ENCODE measurements at regions not wholly inside any gene's neighbourhood (a gene's known extent, or its start where the extent isn't known, plus 50 kb on each side); places are given as distances from the start of the nearest gene placed in this dataset.

DNA sequence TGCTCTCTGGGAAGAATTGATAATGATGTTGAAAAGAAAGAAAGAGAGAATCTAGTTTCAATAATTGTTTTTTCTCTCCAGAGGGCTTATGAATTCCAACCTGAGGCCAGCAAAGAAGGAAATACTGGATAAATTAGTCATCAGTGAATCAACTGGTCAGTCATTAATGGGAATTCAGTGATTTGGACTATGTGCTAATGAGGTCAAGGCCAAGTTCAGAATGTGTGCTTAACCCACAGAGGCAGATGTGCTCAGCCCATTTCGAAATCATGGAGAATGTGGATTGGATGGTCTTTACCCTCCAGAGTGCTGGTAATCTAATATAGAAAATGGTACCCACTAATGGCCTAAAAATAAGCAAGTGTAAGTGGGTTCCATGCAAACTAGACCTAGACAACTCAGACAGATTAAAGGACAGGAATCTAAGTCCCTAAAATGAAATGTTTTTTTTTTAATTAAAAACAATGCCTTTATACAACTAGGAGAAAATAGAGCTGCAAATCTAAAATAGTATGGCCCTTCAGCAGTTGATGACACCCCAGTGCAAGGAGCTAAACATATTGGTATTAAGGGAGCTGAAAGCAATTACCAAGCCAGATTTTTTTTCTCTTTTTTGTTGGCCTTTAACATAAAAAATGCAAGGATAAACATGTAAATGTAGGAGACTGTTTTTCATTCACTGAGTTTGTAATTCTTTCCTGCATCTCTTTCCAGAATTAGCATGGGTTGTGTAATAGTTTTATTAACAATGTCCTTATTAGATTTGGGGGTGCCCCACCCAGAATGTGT lies 296.9 kb downstream of the SATB2 start:
- Mint-ChIP-seq H3K27me3 (no peaks in the 10 kb centered on the region), H3K4me1 (no peaks in the 10 kb centered on the region), H3K36me3 (no peaks in the 10 kb centered on the region), H3K27ac (no peak overlapping the region), H3K4me3 (no peak overlapping the region), H3K9me3 (peaks cover 4 to 20% (median 15%) of the 10 kb centered on the region in 7 donors)
- ATAC-seq (ENCODE audit: low read depth in 2 of 2): no peak
- no peak for DNase-seq

DNA sequence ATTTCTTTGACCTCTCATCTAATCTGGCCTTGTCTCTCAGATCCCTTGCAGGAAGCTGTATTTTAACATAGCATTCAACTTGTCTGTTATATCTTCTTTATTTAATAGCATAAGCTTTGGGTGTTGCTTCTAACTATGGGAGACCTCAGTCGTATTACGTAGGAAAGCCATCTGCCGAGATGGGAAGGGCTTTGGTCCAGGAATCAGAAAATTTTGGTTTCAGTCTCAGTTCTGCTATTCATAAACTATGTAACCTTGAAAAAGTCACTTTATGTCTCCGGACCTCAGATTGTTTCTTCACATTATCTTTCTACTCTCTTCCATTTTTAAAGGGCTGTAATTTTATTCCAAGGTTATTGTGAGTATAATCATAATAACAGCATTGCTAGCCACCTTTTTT lies 297.7 kb downstream of the SATB2 start:
- no peak overlapping the region for H3K4me3 Mint-ChIP-seq
- H3K9me3 Mint-ChIP-seq: peaks cover 4 to 26% (median 17%) of the 10 kb centered on the region in 7 donors
- no peak for ATAC-seq (ENCODE audit: low read depth in 2 of 2)
- no peaks in the 10 kb centered on the region for H3K36me3 Mint-ChIP-seq
- no peak overlapping the region for H3K27ac Mint-ChIP-seq
- DNase-seq: no peak
- no peaks in the 10 kb centered on the region for H3K4me1 Mint-ChIP-seq
- no peaks in the 10 kb centered on the region for H3K27me3 Mint-ChIP-seq

DNA sequence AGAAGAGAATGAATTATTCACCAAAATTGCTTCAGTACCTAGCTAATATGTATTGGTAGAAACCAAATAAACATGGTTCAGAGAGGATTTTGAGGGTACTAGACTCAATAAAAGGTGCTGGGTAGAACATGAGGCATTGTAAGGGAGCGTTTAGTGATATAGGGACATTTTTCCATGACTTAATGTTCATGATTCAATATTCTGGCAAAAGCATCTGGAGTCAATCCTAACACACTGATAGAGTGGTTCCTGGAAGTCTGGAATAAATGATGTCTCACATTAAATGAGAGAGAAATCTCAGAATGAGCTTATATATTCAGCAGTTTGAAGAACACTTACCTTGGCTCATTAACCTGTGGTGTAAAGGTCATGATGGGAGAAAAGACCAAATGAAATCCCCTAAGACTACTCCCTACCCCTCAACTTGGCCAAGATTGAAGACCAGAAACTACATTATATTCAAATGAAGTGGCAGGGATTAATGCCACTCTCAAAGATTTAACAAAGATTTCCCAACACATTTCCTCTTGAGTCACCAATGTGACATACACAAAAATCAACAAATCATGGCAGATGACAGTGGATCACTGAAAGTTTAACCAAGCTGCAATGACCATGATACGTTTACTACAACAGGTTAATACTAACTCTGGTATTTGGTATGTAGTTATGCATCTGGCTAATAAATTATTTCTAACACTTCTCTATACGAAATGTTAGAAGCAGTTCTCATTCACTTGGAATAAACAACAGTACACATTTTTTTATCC lies 309.5 kb downstream of the SATB2 start:
- Mint-ChIP-seq H3K27me3 (no peaks in the 10 kb centered on the region), H3K4me1 (no peaks in the 10 kb centered on the region), H3K27ac (no peak overlapping the region), H3K4me3 (no peak overlapping the region), H3K9me3 (peaks cover 0 to 11% (median 5%) of the 10 kb centered on the region in 7 donors), H3K36me3 (no peaks in the 10 kb centered on the region)
- ATAC-seq (ENCODE audit: low read depth in 2 of 2): no peak
- no peak for DNase-seq

DNA sequence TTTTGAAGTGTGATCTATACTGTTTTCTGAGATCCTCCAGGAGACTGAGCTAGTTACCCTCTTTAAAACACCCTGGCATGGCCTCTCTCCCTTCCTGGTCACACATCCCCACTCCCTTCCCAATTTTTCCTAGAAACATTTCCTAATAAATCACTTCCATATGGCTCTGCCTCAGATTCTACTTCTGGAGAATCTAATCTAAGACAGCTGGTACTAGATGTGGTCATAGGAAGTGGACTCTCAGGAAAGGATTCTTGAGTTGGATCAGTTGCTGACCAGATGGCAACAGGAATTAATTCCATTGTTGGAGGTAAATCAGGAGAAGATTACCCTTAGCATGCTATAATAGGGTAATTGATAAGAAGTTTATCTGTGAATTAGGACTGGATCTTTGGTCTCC lies 310.5 kb downstream of the SATB2 start:
- no peak for ATAC-seq (ENCODE audit: low read depth in 2 of 2)
- peaks cover 0 to 13% (median 6%) of the 10 kb centered on the region in 7 donors for H3K9me3 Mint-ChIP-seq
- no peaks in the 10 kb centered on the region for H3K36me3 Mint-ChIP-seq
- H3K4me3 Mint-ChIP-seq: no peak overlapping the region
- no peak overlapping the region for H3K27ac Mint-ChIP-seq
- no peaks in the 10 kb centered on the region for H3K27me3 Mint-ChIP-seq
- no peaks in the 10 kb centered on the region for H3K4me1 Mint-ChIP-seq
- DNase-seq: no peak

DNA sequence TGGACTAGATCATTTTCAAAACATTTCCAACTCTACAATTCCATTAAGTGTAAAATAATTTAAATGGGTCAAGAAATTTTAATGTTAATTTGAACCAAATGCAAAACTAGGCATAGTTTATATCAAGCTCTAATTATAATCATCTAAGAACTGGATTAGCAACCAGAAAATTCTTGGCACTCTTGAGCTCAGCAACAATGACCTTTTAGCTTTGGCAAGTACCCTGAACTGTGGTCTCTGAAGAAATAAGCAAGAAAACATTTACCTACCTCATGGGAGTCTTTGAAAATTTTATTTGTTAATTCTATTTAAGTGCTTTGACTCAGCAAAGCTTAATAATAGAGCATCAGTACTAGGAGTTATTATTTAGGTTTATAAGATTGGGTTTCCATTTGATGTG lies 313.2 kb downstream of the SATB2 start:
- DNase-seq (no peak), ATAC-seq (ENCODE audit: low read depth in 2 of 2) (no peak)
- Mint-ChIP-seq H3K27ac (no peak overlapping the region), H3K4me1 (no peaks in the 10 kb centered on the region), H3K9me3 (peaks cover 4 to 16% (median 6%) of the 10 kb centered on the region in 7 donors), H3K36me3 (no peaks in the 10 kb centered on the region), H3K27me3 (no peaks in the 10 kb centered on the region), H3K4me3 (no peak overlapping the region)

DNA sequence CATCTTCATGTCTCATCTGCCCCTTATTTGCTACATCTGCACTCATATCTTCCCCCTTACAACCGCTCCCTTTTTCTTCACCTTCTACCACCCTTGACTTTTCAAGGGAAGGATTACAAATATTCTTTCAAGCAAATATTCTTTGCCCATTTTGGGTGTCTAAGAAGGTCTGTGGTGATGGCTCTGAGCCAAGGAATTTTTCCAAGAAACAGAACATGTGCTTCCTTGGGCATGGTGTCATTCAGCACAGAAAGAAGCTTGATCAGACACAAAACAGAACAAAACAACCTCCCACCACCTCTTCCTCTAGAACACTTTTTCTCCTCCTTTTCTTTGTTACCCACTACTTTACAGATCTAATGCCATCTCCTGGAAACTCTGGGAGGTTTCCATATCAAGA lies 313.7 kb downstream of the SATB2 start:
- Mint-ChIP-seq H3K27ac (no peak overlapping the region), H3K4me1 (no peaks in the 10 kb centered on the region), H3K4me3 (no peak overlapping the region), H3K9me3 (peaks cover 4 to 16% (median 6%) of the 10 kb centered on the region in 7 donors), H3K27me3 (no peaks in the 10 kb centered on the region), H3K36me3 (no peaks in the 10 kb centered on the region)
- ATAC-seq (ENCODE audit: low read depth in 2 of 2): no peak
- DNase-seq: no peak

GRCh38 chr2:199136681-199137080 lies 321.1 kb downstream of the SATB2 start:
- ATAC-seq (ENCODE audit: low read depth in 2 of 2) (no peak), DNase-seq (no peak)
- H3K36me3 Mint-ChIP-seq: no peaks in the 10 kb centered on the region
- no peaks in the 10 kb centered on the region for H3K4me1 Mint-ChIP-seq
- peaks cover 2 to 11% (median 5%) of the 10 kb centered on the region in 7 donors for H3K9me3 Mint-ChIP-seq
- no peak overlapping the region for H3K27ac Mint-ChIP-seq
- H3K4me3 Mint-ChIP-seq: no peak overlapping the region
- H3K27me3 Mint-ChIP-seq: no peaks in the 10 kb centered on the region

DNA sequence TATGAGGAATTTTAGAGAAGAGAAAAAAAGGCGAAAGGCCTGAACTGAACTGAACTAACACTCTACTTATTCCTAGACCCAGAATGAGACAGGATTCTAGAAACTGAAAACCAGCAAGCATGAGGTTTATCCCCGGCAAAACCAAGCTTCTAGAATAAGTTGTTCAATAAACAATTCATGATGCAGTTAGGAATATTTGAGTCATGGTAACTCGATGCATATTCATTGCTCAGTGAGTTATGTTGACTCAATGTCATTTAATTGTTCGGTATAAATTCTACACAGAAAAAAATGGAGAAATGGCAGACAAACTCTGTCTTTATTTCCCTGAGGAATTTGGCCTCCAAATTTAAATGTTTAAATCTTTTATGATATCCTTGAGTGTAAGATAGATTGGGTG lies 321.5 kb downstream of the SATB2 start:
- no peak overlapping the region for H3K27ac Mint-ChIP-seq
- H3K4me3 Mint-ChIP-seq: no peak overlapping the region
- no peak for ATAC-seq (ENCODE audit: low read depth in 2 of 2)
- peaks cover 0 to 11% (median 5%) of the 10 kb centered on the region in 7 donors for H3K9me3 Mint-ChIP-seq
- no peaks in the 10 kb centered on the region for H3K27me3 Mint-ChIP-seq
- no peaks in the 10 kb centered on the region for H3K36me3 Mint-ChIP-seq
- DNase-seq: no peak
- no peaks in the 10 kb centered on the region for H3K4me1 Mint-ChIP-seq

DNA sequence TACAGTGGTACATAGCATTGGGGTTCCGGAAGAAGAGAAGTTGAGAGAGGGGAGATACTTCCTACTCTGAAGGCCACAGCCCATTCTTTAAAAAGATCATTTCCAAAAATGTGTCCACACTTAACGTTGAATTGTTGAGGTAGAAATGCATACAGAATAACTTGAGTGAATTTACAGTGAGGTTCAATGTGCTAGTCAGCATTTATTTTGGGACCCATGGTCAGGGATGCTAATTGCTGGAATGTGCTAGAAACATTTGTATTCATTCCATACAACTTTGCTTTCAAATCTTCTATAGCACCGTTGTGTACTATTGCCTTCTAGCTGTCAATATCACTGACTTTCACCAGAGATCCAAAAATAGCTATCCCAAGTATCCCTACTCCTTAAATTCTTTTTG lies 325.9 kb downstream of the SATB2 start:
- Mint-ChIP-seq H3K4me1 (no peaks in the 10 kb centered on the region), H3K4me3 (no peak overlapping the region), H3K36me3 (no peaks in the 10 kb centered on the region), H3K27me3 (no peaks in the 10 kb centered on the region), H3K27ac (no peak overlapping the region), H3K9me3 (peaks cover 0 to 6% (median 0%) of the 10 kb centered on the region in 7 donors)
- ATAC-seq (ENCODE audit: low read depth in 2 of 2): no peak
- DNase-seq: no peak

GRCh38 chr2:199131136-199131655 lies 326.5 kb downstream of the SATB2 start:
- Mint-ChIP-seq H3K4me3 (no peak overlapping the region), H3K27ac (no peak overlapping the region), H3K9me3 (peaks cover 0 to 5% (median 0%) of the 10 kb centered on the region in 7 donors), H3K36me3 (no peaks in the 10 kb centered on the region), H3K4me1 (no peaks in the 10 kb centered on the region), H3K27me3 (no peaks in the 10 kb centered on the region)
- no peak for ATAC-seq (ENCODE audit: low read depth in 2 of 2)
- DNase-seq: no peak

- DNase-seq: no peak
- peaks cover 0 to 4% (median 0%) of the 10 kb centered on the region in 7 donors for H3K9me3 Mint-ChIP-seq
Measured at GRCh38 chr2:199130501-199130900, 327.2 kb downstream of the SATB2 start.

DNA sequence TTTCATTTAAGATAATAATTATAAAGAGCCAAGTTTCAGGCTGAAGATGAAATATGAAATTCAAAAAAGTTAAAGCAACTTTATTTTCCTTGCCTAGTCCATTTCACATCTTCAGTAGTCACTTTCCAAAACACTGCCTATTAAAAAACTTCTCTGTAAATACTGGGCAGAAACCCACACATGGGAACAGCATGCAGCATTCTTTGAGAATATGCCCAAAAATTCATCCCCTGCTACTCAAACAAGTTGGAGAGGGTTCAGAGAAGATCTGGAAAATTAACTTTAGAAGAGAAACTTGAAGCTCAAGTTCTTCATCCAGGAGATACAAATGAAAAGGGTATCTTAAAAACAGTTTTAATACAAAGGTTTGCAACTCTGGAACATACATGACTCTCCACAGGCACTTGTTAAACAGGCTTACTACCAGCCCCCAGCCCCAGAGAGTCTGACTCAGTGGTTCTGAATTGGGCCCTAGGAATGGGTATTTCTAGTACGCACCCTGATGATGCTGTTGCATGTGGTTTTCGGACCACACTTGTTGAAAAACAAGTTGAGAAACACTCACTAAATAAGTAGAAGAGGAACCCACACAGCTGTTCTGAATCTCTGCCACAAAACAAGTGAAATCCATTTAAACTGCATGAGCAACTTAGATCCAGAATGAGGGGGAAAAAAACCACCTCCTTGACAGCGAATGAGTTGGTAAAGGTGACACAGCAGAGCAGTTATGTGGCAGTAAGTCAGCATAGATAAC lies 329.1 kb downstream of the SATB2 start:
- Mint-ChIP-seq H3K27me3 (no peaks in the 10 kb centered on the region), H3K4me3 (no peak overlapping the region), H3K4me1 (no peaks in the 10 kb centered on the region), H3K36me3 (no peaks in the 10 kb centered on the region), H3K9me3 (peaks cover 0 to 2% (median 0%) of the 10 kb centered on the region in 7 donors), H3K27ac (no peak overlapping the region)
- no peak for DNase-seq
- no peak for ATAC-seq (ENCODE audit: low read depth in 2 of 2)

More at GRCh38 chr2:199130501-199130900, 327.2 kb downstream of the SATB2 start:
- Mint-ChIP-seq H3K4me3 (no peak overlapping the region), H3K27me3 (no peaks in the 10 kb centered on the region), H3K36me3 (no peaks in the 10 kb centered on the region), H3K4me1 (no peaks in the 10 kb centered on the region), H3K27ac (no peak overlapping the region)
- no peak for ATAC-seq (ENCODE audit: low read depth in 2 of 2)

DNA sequence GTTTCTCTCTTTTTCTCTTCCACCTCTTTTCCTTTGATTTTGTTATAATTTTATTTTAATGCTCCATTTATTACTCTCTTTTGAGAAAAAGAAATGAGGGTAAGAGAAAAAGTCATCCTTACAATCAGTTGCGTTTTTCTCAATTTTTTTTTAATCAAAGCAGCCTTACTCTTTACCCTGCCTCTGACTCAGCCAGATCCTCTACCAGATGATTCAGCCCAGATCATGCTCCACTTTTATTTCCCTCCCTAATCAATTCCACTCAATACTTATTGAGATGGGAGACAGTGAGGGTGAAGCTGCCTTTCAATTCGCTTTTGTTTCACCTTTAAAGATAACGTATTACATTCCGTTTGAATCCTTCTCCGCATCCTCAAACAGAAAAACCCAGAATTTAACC lies 337.9 kb downstream of the SATB2 start:
- DNase-seq: no peak
- Mint-ChIP-seq H3K4me3 (no peak overlapping the region), H3K27ac (no peak overlapping the region), H3K27me3 (no peaks in the 10 kb centered on the region), H3K36me3 (no peaks in the 10 kb centered on the region), H3K4me1 (no peaks in the 10 kb centered on the region), H3K9me3 (peaks cover 0 to 7% (median 3%) of the 10 kb centered on the region in 7 donors)
- no peak for ATAC-seq (ENCODE audit: low read depth in 2 of 2)
